GM19043 (cell line): ENCODE measurements at regions not wholly inside any gene's neighbourhood (a gene's known extent, or its start where the extent isn't known, plus 50 kb on each side); places are given as distances from the start of the nearest gene placed in this dataset.
"Not testable (repeated sequence)": the region's sequence is repeated elsewhere in the genome, so short reads cannot be mapped to it uniquely, and the experiment has no call there.

ENCODE experiments used
- ATAC-seq: cut with Tn5 transposase; IDR thresholded peaks from one replicate; pipeline ENCODE4 v1.9.1; 2021; ENCODE audit warnings: low read depth; ENCODE audit not compliant: unreplicated experiment

- no peak for ATAC-seq
These were observed 640.4 kb upstream of the ARPP21 start for GRCh38 chr3:34998902-34999301.

GRCh38 chr3:35012214-35012613 lies 627.1 kb upstream of the ARPP21 start:
- ATAC-seq, result no peak

GRCh38 chr3:35028157-35028556 lies 611.2 kb upstream of the ARPP21 start:
- no peak for ATAC-seq

GRCh38 chr3:35042210-35042991 lies 596.9 kb upstream of the ARPP21 start:
- no peak for ATAC-seq

GRCh38 chr3:35043040-35043439 lies 596.3 kb upstream of the ARPP21 start:
- ATAC-seq, result no peak

GRCh38 chr3:35044190-35044589 lies 595.1 kb upstream of the ARPP21 start:
- ATAC-seq, result no peak

- ATAC-seq, result no peak
These were observed 594.2 kb upstream of the ARPP21 start for GRCh38 chr3:35045118-35045517.

GRCh38 chr3:35064761-35065160 lies 574.6 kb upstream of the ARPP21 start:
- ATAC-seq, result no peak

- no peak for ATAC-seq
These were observed 573.4 kb upstream of the ARPP21 start for GRCh38 chr3:35065891-35066290.

GRCh38 chr3:35067750-35068149 lies 571.6 kb upstream of the ARPP21 start:
- ATAC-seq, result no peak

GRCh38 chr3:35070088-35070487 lies 569.2 kb upstream of the ARPP21 start:
- ATAC-seq, result no peak

GRCh38 chr3:35071772-35072171 lies 567.6 kb upstream of the ARPP21 start:
- ATAC-seq, result no peak

- ATAC-seq, result no peak
These were observed 560.5 kb upstream of the ARPP21 start for GRCh38 chr3:35078780-35079179.

- no peak for ATAC-seq
These were observed 559.9 kb upstream of the ARPP21 start for GRCh38 chr3:35079403-35079802.

GRCh38 chr3:35081899-35082298 lies 557.4 kb upstream of the ARPP21 start:
- no peak for ATAC-seq

GRCh38 chr3:35088943-35089342 lies 550.4 kb upstream of the ARPP21 start:
- no peak for ATAC-seq

GRCh38 chr3:35114686-35115085 lies 524.6 kb upstream of the ARPP21 start:
- ATAC-seq, result no peak

- ATAC-seq, result no peak
These were observed 519.3 kb upstream of the ARPP21 start for GRCh38 chr3:35120026-35120425.

- no peak for ATAC-seq
These were observed 501.7 kb upstream of the ARPP21 start for GRCh38 chr3:35137612-35138011.

GRCh38 chr3:35141406-35141805 lies 497.9 kb upstream of the ARPP21 start:
- ATAC-seq, result no peak

GRCh38 chr3:35144011-35144410 lies 495.3 kb upstream of the ARPP21 start:
- ATAC-seq, result no peak

- ATAC-seq, result not testable (repeated sequence)
These were observed 492.9 kb upstream of the ARPP21 start for GRCh38 chr3:35146256-35147035.
